Natural killer cell (primary cell): ENCODE measurements at regions not wholly inside any gene's neighbourhood (a gene's known extent, or its start where the extent isn't known, plus 50 kb on each side); places are given as distances from the start of the nearest gene placed in this dataset.
"Not testable (repeated sequence)": the region's sequence is repeated elsewhere in the genome, so short reads cannot be mapped to it uniquely, and the experiment has no call there.

Experiments
- ATAC-seq, 3 donors: fragments of 150-1000 bp in 2 of 3; fragments of 200-7000 bp in 1 of 3; cut with Tn5 transposase; 1 replicate in 1 of 3; 2 replicates in 2 of 3; pipeline ENCODE4 v1.10.0; 2021; ENCODE audit warnings: mild to moderate bottlenecking in 2 of 3, moderate library complexity in 2 of 3
- DNase-seq, 2 donors: peaks; one replicate each; pipeline versions ENCODE4 v3.0.0 to v3.0.0-alpha.2; 2013 to 2021; ENCODE audit warnings: mixed read lengths in 1 of 2
- H3K27ac ChIP-seq: one replicate; pipeline ENCODE4 v1.5.1; 2013; ENCODE audit warnings: mild to moderate bottlenecking, low read length
- H3K27me3 ChIP-seq: one replicate; pipeline ENCODE4 v1.6.1; 2013; ENCODE audit warnings: low read length; ENCODE audit not compliant: control insufficient read depth, insufficient read depth
- H3K36me3 ChIP-seq: one replicate; pipeline ENCODE4 v1.6.1; 2013; ENCODE audit warnings: low read length; ENCODE audit not compliant: control insufficient read depth, insufficient read depth
- H3K4me1 ChIP-seq: one replicate; pipeline ENCODE4 v1.6.1; 2013; ENCODE audit warnings: low read length; ENCODE audit not compliant: control insufficient read depth, insufficient read depth
- H3K4me3 ChIP-seq: one replicate; pipeline ENCODE4 v1.5.1; 2013; ENCODE audit warnings: low read length
- H3K9me3 ChIP-seq: one replicate; pipeline ENCODE4 v1.6.1; 2013; ENCODE audit warnings: low read length; ENCODE audit not compliant: control insufficient read depth, insufficient read depth
- H3K27ac Mint-ChIP-seq, 2 donors: one replicate each; pipeline ENCODE4 v1.8.0; 2022; ENCODE audit warnings: mild to moderate bottlenecking in 2 of 2, mixed read lengths in 2 of 2, moderate library complexity in 1 of 2
- H3K27me3 Mint-ChIP-seq, 2 donors: one replicate each; pipeline ENCODE4 v1.8.0; 2022; ENCODE audit warnings: low read depth in 2 of 2, mixed read lengths in 2 of 2
- H3K36me3 Mint-ChIP-seq: one replicate; pipeline ENCODE4 v1.8.0; 2022; ENCODE audit warnings: mixed read lengths
- H3K4me1 Mint-ChIP-seq, 2 donors: one replicate each; pipeline ENCODE4 v1.8.0; 2022; ENCODE audit warnings: mixed read lengths in 2 of 2
- H3K4me3 Mint-ChIP-seq: one replicate; pipeline ENCODE4 v1.8.0; 2022; ENCODE audit warnings: mild to moderate bottlenecking, moderate library complexity, mixed read lengths
- H3K9me3 Mint-ChIP-seq, 2 donors: one replicate each; pipeline ENCODE4 v1.8.0; 2022; ENCODE audit warnings: mixed read lengths in 2 of 2
- CTCF ChIP-seq: fragments of 200-600 bp; IDR thresholded peaks from one replicate; pipeline ENCODE4 v1.8.0; 2022; ENCODE audit warnings: antibody characterized with exemption
- WGBS: methylation state at CpG from one replicate; pipeline ENCODE4 v1.1.7; 2013; ENCODE audit warnings: missing lambda C conversion rate; ENCODE audit not compliant: insufficient coverage; 5-methylcytosine and 5-hydroxymethylcytosine counted together
- intact Hi-C: fragments of 100-400 bp; cut with micrococcal nuclease; formaldehyde crosslinking; loops from one replicate; pipeline ENCODE4 v1.14.2; 2022

- peaks cover 19 to 39% of the 10 kb centered on the region in 2 donors for H3K27me3 Mint-ChIP-seq
- no peak overlapping the region for H3K27ac ChIP-seq
- H3K9me3 ChIP-seq, result no peaks in the 10 kb centered on the region
- DNase-seq (no peak), ATAC-seq (peak in 1 of 3 donors; percentile 48)
- H3K27me3 ChIP-seq, result peaks cover 2% of the 10 kb centered on the region
- TF ChIP-seq CTCF, result no peak
- no peaks in the 10 kb centered on the region for H3K36me3 ChIP-seq
- WGBS, result 44% methylated on average over 6 of the region's 10 CpGs
- no peak overlapping the region for H3K27ac Mint-ChIP-seq
- intact Hi-C loops, result no loop called here
- peaks cover 0 to 5% of the 10 kb centered on the region in 2 donors for H3K4me1 Mint-ChIP-seq
- no peaks in the 10 kb centered on the region for H3K36me3 Mint-ChIP-seq
- H3K4me3 ChIP-seq, result no peak overlapping the region
- H3K4me1 ChIP-seq, result peaks cover 13% of the 10 kb centered on the region
- H3K4me3 Mint-ChIP-seq, result no peak overlapping the region
- H3K9me3 Mint-ChIP-seq, result no peaks in the 10 kb centered on the region
These were observed 121.7 kb upstream of the SPRED1 start for GRCh38 chr15:38130740-38131498.

- Mint-ChIP-seq H3K4me3 (no peak overlapping the region), H3K27ac (no peak overlapping the region), H3K27me3 (peaks cover 18 to 35% of the 10 kb centered on the region in 2 donors), H3K36me3 (no peaks in the 10 kb centered on the region), H3K9me3 (no peaks in the 10 kb centered on the region), H3K4me1 (peaks cover 0 to 4% of the 10 kb centered on the region in 2 donors)
- intact Hi-C loops, result no loop called here
- no peak for DNase-seq
- Histone ChIP-seq H3K27me3 (peaks cover 2% of the 10 kb centered on the region), H3K36me3 (no peaks in the 10 kb centered on the region), H3K9me3 (no peaks in the 10 kb centered on the region), H3K4me1 (peaks cover 10% of the 10 kb centered on the region), H3K4me3 (no peak overlapping the region), H3K27ac (no peak overlapping the region)
- no peak for ATAC-seq
- 27% methylated on average over 1 of the region's 3 CpGs for WGBS
- TF ChIP-seq CTCF, result no peak
These were observed 118.4 kb upstream of the SPRED1 start for GRCh38 chr15:38134252-38134651.

- DNase-seq, H3K4me3 Mint-ChIP-seq, H3K27ac ChIP-seq, H3K27ac Mint-ChIP-seq, H3K27me3 ChIP-seq, ATAC-seq, intact Hi-C loops, H3K4me1 ChIP-seq, H3K9me3 Mint-ChIP-seq, H3K9me3 ChIP-seq, H3K36me3 ChIP-seq, H3K36me3 Mint-ChIP-seq, H3K4me3 ChIP-seq, H3K4me1 Mint-ChIP-seq: not testable (repeated sequence)
- peaks cover 0 to 14% of the 10 kb centered on the region in 2 donors for H3K27me3 Mint-ChIP-seq
- WGBS, result 95% methylated on average over 11 of the region's 11 CpGs
These were observed 110.4 kb upstream of the SPRED1 start for GRCh38 chr15:38142195-38142594.

GRCh38 chr15:38144921-38145320, 107.7 kb upstream of the SPRED1 start:
- ATAC-seq (no peak), DNase-seq (no peak)
- Mint-ChIP-seq H3K27ac (no peak overlapping the region), H3K4me3 (no peak overlapping the region), H3K4me1 (peaks cover 6 to 7% of the 10 kb centered on the region in 2 donors), H3K27me3 (peaks cover 0 to 11% of the 10 kb centered on the region in 2 donors), H3K36me3 (no peaks in the 10 kb centered on the region), H3K9me3 (peaks cover 0 to 2% of the 10 kb centered on the region in 2 donors)
- WGBS, result no CpG with 5 or more reads among the region's 1 CpG
- Histone ChIP-seq H3K27ac (no peak overlapping the region), H3K4me1 (no peaks in the 10 kb centered on the region), H3K9me3 (no peaks in the 10 kb centered on the region), H3K27me3 (no peaks in the 10 kb centered on the region), H3K36me3 (no peaks in the 10 kb centered on the region), H3K4me3 (no peak overlapping the region)
- intact Hi-C loops, result no loop called here
- TF ChIP-seq CTCF, result no peak
